Mesenchymal stem cell (in vitro differentiated cells and primary cell): ENCODE measurements at regions not wholly inside any gene's neighbourhood (a gene's known extent, or its start where the extent isn't known, plus 50 kb on each side); places are given as distances from the start of the nearest gene placed in this dataset.

Experiments
- DNase-seq: peaks from one replicate; pipeline ENCODE4 v3.0.0-alpha.2; 2013
- H2AFZ ChIP-seq: one replicate; pipeline ENCODE4 v1.6.1; 2013; ENCODE audit warnings: low read depth, mild to moderate bottlenecking, control low read depth, inconsistent platforms, low read length, moderate library complexity
- H2AK5ac ChIP-seq: 2 replicates; pipeline ENCODE4 v1.6.1; 2013; ENCODE audit warnings: low read length, moderate library complexity, mild to moderate bottlenecking, inconsistent platforms; ENCODE audit not compliant: severe bottlenecking
- H2BK120ac ChIP-seq: one replicate; pipeline ENCODE4 v1.6.1; 2013; ENCODE audit warnings: low read depth, mild to moderate bottlenecking, inconsistent platforms, low read length, moderate library complexity
- H2BK12ac ChIP-seq, 2 experiments: one replicate each; pipeline ENCODE4 v1.6.1; 2013; ENCODE audit warnings: inconsistent platforms in 2 of 2, low read length in 2 of 2, mild to moderate bottlenecking in 2 of 2, moderate library complexity in 2 of 2, control low read depth in 1 of 2
- H2BK15ac ChIP-seq: one replicate; pipeline ENCODE4 v1.6.1; 2013; ENCODE audit warnings: mild to moderate bottlenecking, low read depth, inconsistent platforms; ENCODE audit not compliant: poor library complexity, severe bottlenecking
- H2BK5ac ChIP-seq: 2 replicates; pipeline ENCODE4 v1.6.1; 2013; ENCODE audit warnings: low read depth, mild to moderate bottlenecking, low read length, control low read depth, inconsistent platforms; ENCODE audit not compliant: poor library complexity, severe bottlenecking
- H3K14ac ChIP-seq, 2 experiments: one replicate each; pipeline ENCODE4 v1.6.1; 2013; ENCODE audit warnings: inconsistent platforms in 2 of 2, low read length in 2 of 2, control low read depth in 1 of 2, mild to moderate bottlenecking in 1 of 2, moderate library complexity in 1 of 2
- H3K18ac ChIP-seq, 2 experiments: one replicate each; pipeline ENCODE4 v1.6.1; 2013; ENCODE audit warnings: inconsistent platforms in 2 of 2, low read length in 2 of 2, control low read depth in 1 of 2, low read depth in 1 of 2, mild to moderate bottlenecking in 1 of 2
- H3K23ac ChIP-seq, 2 experiments: one replicate each; pipeline ENCODE4 v1.6.1; 2013; ENCODE audit warnings: inconsistent platforms in 2 of 2, low read length in 2 of 2, mild to moderate bottlenecking in 2 of 2, moderate library complexity in 2 of 2, control low read depth in 1 of 2
- H3K27ac ChIP-seq: 2 replicates; pipeline ENCODE4 v1.5.1; 2013; ENCODE audit warnings: mild to moderate bottlenecking, moderate library complexity, low read length, control low read depth, inconsistent platforms; ENCODE audit not compliant: poor library complexity, severe bottlenecking
- H3K27me3 ChIP-seq, 2 experiments: 2 replicates each; pipeline versions ENCODE4 v1.6.1 to v1.7.0; 2013; ENCODE audit warnings: low read length in 2 of 2, mild to moderate bottlenecking in 2 of 2, moderate library complexity in 2 of 2, control low read depth in 1 of 2, inconsistent platforms in 1 of 2; ENCODE audit not compliant: control insufficient read depth in 1 of 2, insufficient read depth in 1 of 2
- H3K36me3 ChIP-seq, 2 experiments: 2 replicates each; pipeline versions ENCODE4 v1.6.1 to v1.7.0; 2013; ENCODE audit warnings: low read length in 2 of 2, control low read depth in 1 of 2, inconsistent platforms in 1 of 2, low read depth in 1 of 2, mild to moderate bottlenecking in 1 of 2; ENCODE audit not compliant: insufficient read depth in 2 of 2, control insufficient read depth in 1 of 2
- H3K4ac ChIP-seq, 2 experiments: one replicate each; pipeline ENCODE4 v1.6.1; 2013; ENCODE audit warnings: inconsistent platforms in 2 of 2, low read length in 2 of 2, mild to moderate bottlenecking in 2 of 2, moderate library complexity in 2 of 2, control low read depth in 1 of 2, low read depth in 1 of 2
- H3K4me1 ChIP-seq: 2 replicates; pipeline ENCODE4 v1.6.1; 2013; ENCODE audit warnings: low read depth, low read length, control low read depth; ENCODE audit not compliant: control insufficient read depth, insufficient read depth
- H3K4me2 ChIP-seq: 2 replicates; pipeline ENCODE4 v1.6.1; 2013; ENCODE audit warnings: low read length, mild to moderate bottlenecking, inconsistent platforms; ENCODE audit not compliant: poor library complexity, severe bottlenecking
- H3K4me3 ChIP-seq, 2 experiments: 2 replicates each; pipeline versions ENCODE4 v1.5.1 to v1.7.0; 2013; ENCODE audit warnings: low read length in 2 of 2, mild to moderate bottlenecking in 2 of 2, control low read depth in 1 of 2, low read depth in 1 of 2; ENCODE audit not compliant: insufficient read depth in 1 of 2
- H3K79me1 ChIP-seq: replicated peaks from 2 replicates; pipeline ENCODE4 v1.6.1; 2013; ENCODE audit warnings: mild to moderate bottlenecking, control low read depth, low read length, inconsistent platforms; ENCODE audit not compliant: poor library complexity, severe bottlenecking
- H3K9ac ChIP-seq: 2 replicates; pipeline ENCODE4 v1.7.0; 2013; ENCODE audit warnings: mild to moderate bottlenecking, low read length, moderate library complexity
- H3K9me3 ChIP-seq: 2 replicates; pipeline ENCODE4 v1.7.0; 2013; ENCODE audit warnings: mild to moderate bottlenecking, low read length; ENCODE audit not compliant: control insufficient read depth
- H4K8ac ChIP-seq: one replicate; pipeline ENCODE4 v1.6.1; 2013; ENCODE audit warnings: inconsistent platforms, mild to moderate bottlenecking, low read length, moderate library complexity
- H4K91ac ChIP-seq: one replicate; pipeline ENCODE4 v1.6.1; 2013; ENCODE audit warnings: mild to moderate bottlenecking, low read length, inconsistent platforms
- whole genome bisulfite sequencing: methylation state at CpG from one replicate; pipeline ENCODE4 v1.1.7; 2013; ENCODE audit warnings: mixed read lengths; 5-methylcytosine and 5-hydroxymethylcytosine counted together

GRCh38 chr4:29805245-29805644 is 914.9 kb upstream of the PCDH7 start:
- Histone ChIP-seq H3K4me3 (no peak overlapping the region), H2BK5ac (no peak overlapping the region), H3K4me2 (no peak overlapping the region), H3K36me3 (no peaks in the 10 kb centered on the region), H3K27ac (no peak overlapping the region), H2BK15ac (no peak overlapping the region), H3K79me1 (no peaks in the 10 kb centered on the region), H3K4ac (no peak overlapping the region), H3K4me1 (no peaks in the 10 kb centered on the region), H3K14ac (no peak overlapping the region), H3K18ac (no peak overlapping the region), H2BK12ac (no peak overlapping the region), H2AFZ (no peak overlapping the region), H3K9me3 (peaks cover 8% of the 10 kb centered on the region), H3K9ac (no peak overlapping the region), H3K23ac (no peak overlapping the region), H4K91ac (no peak overlapping the region), H2BK120ac (no peak overlapping the region), H4K8ac (no peak overlapping the region), H3K27me3 (no peaks in the 10 kb centered on the region), H2AK5ac (no peak overlapping the region)
- DNase-seq: peak; percentile 7
- WGBS: 47% methylated on average over 2 of the region's 2 CpGs

- no peak overlapping the region for H3K9ac ChIP-seq
- no peak overlapping the region for H2AK5ac ChIP-seq
- no peak overlapping the region for H4K8ac ChIP-seq
- no peak overlapping the region for H2BK12ac ChIP-seq
- H3K9me3 ChIP-seq: peaks cover 6% of the 10 kb centered on the region
- H3K4me3 ChIP-seq: no peak overlapping the region
- H3K4me1 ChIP-seq: no peaks in the 10 kb centered on the region
- no peak overlapping the region for H4K91ac ChIP-seq
- H2AFZ ChIP-seq: no peak overlapping the region
- H3K18ac ChIP-seq: no peak overlapping the region
- no CpG with 5 or more reads among the region's 3 CpGs for WGBS
- H3K27me3 ChIP-seq: no peaks in the 10 kb centered on the region
- H3K4me2 ChIP-seq: no peak overlapping the region
- H2BK15ac ChIP-seq: no peak overlapping the region
- no peaks in the 10 kb centered on the region for H3K36me3 ChIP-seq
- no peak overlapping the region for H3K23ac ChIP-seq
- H3K27ac ChIP-seq: no peak overlapping the region
- H3K79me1 ChIP-seq: no peaks in the 10 kb centered on the region
- no peak overlapping the region for H3K4ac ChIP-seq
- no peak overlapping the region for H3K14ac ChIP-seq
- no peak overlapping the region for H2BK5ac ChIP-seq
- no peak overlapping the region for H2BK120ac ChIP-seq
- no peak for DNase-seq
Measured at GRCh38 chr4:29805916-29806480, 914.2 kb upstream of the PCDH7 start.

- Histone ChIP-seq H3K14ac (no peak overlapping the region), H3K4me3 (no peak overlapping the region), H3K9me3 (no peaks in the 10 kb centered on the region), H4K8ac (no peak overlapping the region), H3K4ac (no peak overlapping the region), H3K18ac (no peak overlapping the region), H2BK5ac (no peak overlapping the region), H2AFZ (no peak overlapping the region), H3K23ac (no peak overlapping the region), H3K36me3 (no peaks in the 10 kb centered on the region), H3K9ac (no peak overlapping the region), H2AK5ac (no peak overlapping the region), H3K4me1 (no peaks in the 10 kb centered on the region), H2BK12ac (no peak overlapping the region), H3K79me1 (no peaks in the 10 kb centered on the region), H2BK120ac (no peak overlapping the region), H3K4me2 (no peak overlapping the region), H3K27ac (no peak overlapping the region), H2BK15ac (no peak overlapping the region), H4K91ac (no peak overlapping the region), H3K27me3 (no peaks in the 10 kb centered on the region)
- no peak for DNase-seq
- 91% methylated on average over 4 of the region's 4 CpGs for WGBS
Measured at GRCh38 chr4:29817961-29818360, 902.2 kb upstream of the PCDH7 start.

GRCh38 chr4:29829067-29829466 is 891.1 kb upstream of the PCDH7 start:
- H3K9me3 ChIP-seq: peaks cover 10% of the 10 kb centered on the region
- no peak overlapping the region for H3K27ac ChIP-seq
- H2AK5ac ChIP-seq: no peak overlapping the region
- no peak overlapping the region for H2AFZ ChIP-seq
- no peak overlapping the region for H3K18ac ChIP-seq
- no CpG with 5 or more reads among the region's 2 CpGs for WGBS
- no peaks in the 10 kb centered on the region for H3K79me1 ChIP-seq
- no peak overlapping the region for H4K8ac ChIP-seq
- H3K4me3 ChIP-seq: no peak overlapping the region
- H3K23ac ChIP-seq: no peak overlapping the region
- no peaks in the 10 kb centered on the region for H3K36me3 ChIP-seq
- no peak overlapping the region for H2BK120ac ChIP-seq
- H2BK15ac ChIP-seq: no peak overlapping the region
- no peak overlapping the region for H4K91ac ChIP-seq
- H3K27me3 ChIP-seq: no peaks in the 10 kb centered on the region
- no peak for DNase-seq
- no peak overlapping the region for H3K4me2 ChIP-seq
- H3K9ac ChIP-seq: no peak overlapping the region
- no peak overlapping the region for H2BK12ac ChIP-seq
- H2BK5ac ChIP-seq: no peak overlapping the region
- no peaks in the 10 kb centered on the region for H3K4me1 ChIP-seq
- H3K4ac ChIP-seq: no peak overlapping the region
- no peak overlapping the region for H3K14ac ChIP-seq
